ENCODE measurements at regions not wholly inside any gene's neighbourhood (a gene's known extent, or its start where the extent isn't known, plus 50 kb on each side); places are given as distances from the start of the nearest gene placed in this dataset.

DNA sequence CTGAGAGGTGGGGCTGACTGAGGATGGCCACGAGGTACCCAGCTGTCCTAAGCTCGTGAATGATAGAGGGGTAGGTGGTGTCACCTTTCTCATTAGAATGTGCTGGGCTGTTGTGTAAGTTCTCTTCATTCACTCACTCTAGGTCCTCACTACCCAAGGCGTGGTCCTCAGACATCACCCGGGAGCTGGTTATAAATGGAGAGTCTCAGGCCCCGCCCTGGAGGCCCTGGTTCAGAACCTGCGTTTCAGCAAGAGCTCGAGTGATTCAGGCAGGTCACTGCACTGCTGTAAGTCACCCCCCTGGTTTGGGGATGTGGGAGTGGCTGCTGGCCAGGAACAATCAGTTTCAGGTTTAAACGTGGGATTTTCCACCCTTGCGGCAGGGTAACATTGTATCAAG, 139.8 kb downstream of the FOXL1 start:
- TF ChIP-seq EZH2phosphoT487 (IDR thresholded peaks at IDR 0.05; ENCODE audit: low read depth): no peak
- TF ChIP-seq, protein P1, sequence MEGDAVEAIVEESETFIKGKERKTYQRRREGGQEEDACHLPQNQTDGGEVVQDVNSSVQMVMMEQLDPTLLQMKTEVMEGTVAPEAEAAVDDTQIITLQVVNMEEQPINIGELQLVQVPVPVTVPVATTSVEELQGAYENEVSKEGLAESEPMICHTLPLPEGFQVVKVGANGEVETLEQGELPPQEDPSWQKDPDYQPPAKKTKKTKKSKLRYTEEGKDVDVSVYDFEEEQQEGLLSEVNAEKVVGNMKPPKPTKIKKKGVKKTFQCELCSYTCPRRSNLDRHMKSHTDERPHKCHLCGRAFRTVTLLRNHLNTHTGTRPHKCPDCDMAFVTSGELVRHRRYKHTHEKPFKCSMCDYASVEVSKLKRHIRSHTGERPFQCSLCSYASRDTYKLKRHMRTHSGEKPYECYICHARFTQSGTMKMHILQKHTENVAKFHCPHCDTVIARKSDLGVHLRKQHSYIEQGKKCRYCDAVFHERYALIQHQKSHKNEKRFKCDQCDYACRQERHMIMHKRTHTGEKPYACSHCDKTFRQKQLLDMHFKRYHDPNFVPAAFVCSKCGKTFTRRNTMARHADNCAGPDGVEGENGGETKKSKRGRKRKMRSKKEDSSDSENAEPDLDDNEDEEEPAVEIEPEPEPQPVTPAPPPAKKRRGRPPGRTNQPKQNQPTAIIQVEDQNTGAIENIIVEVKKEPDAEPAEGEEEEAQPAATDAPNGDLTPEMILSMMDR (IDR thresholded peaks at IDR 0.05; ENCODE audit: low read depth, low read length): no peak
